ENCODE measurements at regions not wholly inside any gene's neighbourhood (a gene's known extent, or its start where the extent isn't known, plus 50 kb on each side); places are given as distances from the start of the nearest gene placed in this dataset.

- no peak for TF ChIP-seq CTCF (IDR thresholded peaks at IDR 0.05)
- Mint-ChIP-seq H3K27me3 (no peaks in the 10 kb centered on the region), H3K27ac (no peak overlapping the region), H3K9me3 (no peaks in the 10 kb centered on the region), H3K4me1 (ENCODE audit: low read depth) (peaks cover 46% of the 10 kb centered on the region), H3K36me3 (ENCODE audit: low read depth) (peaks cover 4% of the 10 kb centered on the region), H3K4me3 (no peak overlapping the region)
- H3K4me3 ChIP-seq (ENCODE audit: low read length), result no peak overlapping the region
- peaks cover 26% of the 10 kb centered on the region for H3K4me1 ChIP-seq (ENCODE audit: insufficient read depth, low read length)
- H3K27me3 ChIP-seq (ENCODE audit: control insufficient read depth in 1 of 2, insufficient read depth in 2 of 2, low read length in 2 of 2), result no peaks in the 10 kb centered on the region
- ChIA-PET POLR2A (interaction anchor here (0.7 to 4.9 kb wide), 4 partner anchors 12 to 285 kb away, joined by 3 to 70 read pairs (median 4); no protein-coding TSS in a partner anchor), CTCF (interaction anchor here (2.1 kb wide), 1 partner anchor 106 kb away, joined by 6 read pairs; no protein-coding TSS in a partner anchor)
- no peaks in the 10 kb centered on the region for H3K9me3 ChIP-seq (ENCODE audit: control insufficient read depth in 1 of 2, insufficient read depth in 1 of 2, low read length in 2 of 2)
- H3K36me3 ChIP-seq (ENCODE audit: insufficient read depth, low read length), result no peaks in the 10 kb centered on the region
- intact Hi-C loops (cut with DNase I, micrococcal nuclease), result loop anchor here in 1 of 2 experiments (10.0 kb wide), 1 partner anchor 123 kb away; no protein-coding TSS in a partner anchor
- ATAC-seq (ENCODE audit: poor library complexity), result no peak
- H3K27ac ChIP-seq (ENCODE audit: low read depth in 1 of 2, low read length in 2 of 2), result no peak overlapping the region
- no peak for DNase-seq
Observed at GRCh38 chr12:3991798-3992580, 118.8 kb upstream of the PARP11 start.

DNA sequence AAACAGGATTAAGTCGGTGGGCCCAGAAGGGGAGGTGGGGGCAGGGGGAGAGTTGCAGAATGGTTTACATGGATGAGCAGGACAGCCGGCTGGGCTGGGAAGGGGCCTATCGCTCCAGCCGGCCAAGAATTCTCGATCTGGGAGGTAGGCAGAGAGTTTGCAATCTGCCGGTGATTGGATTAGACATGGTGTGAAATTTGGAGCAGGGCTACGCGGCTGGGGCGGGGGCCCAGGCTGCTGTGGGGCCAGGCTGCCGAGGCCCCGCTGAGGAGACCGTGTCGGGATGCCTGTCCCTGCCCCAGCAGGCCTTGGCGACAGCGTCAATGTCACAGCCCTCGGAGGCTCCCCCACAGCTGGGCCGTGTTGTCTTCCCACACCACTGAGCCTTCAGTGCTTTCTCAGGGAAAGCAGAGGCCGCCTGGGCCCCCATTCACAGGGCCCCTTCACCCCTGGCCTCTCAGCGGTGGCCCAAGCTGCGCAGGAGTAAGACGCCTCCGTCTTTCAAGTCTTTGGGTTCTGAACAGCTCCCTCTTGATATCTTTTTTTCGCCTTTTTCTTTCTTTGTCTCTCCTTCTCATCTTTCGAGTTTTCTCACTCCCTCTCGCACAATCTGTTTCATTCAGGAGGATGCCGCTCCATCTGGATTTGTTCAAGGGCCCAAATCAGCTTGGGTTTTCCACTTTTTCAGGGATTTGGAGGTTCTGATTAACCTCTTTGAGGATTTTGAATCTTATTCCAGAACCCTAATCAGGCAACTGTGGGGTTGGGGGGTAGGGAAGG, 117.5 kb upstream of the PARP11 start:
- H3K9me3 Mint-ChIP-seq, result no peaks in the 10 kb centered on the region
- Histone ChIP-seq H3K27ac (ENCODE audit: low read depth in 1 of 2, low read length in 2 of 2) (no peak overlapping the region), H3K27me3 (ENCODE audit: control insufficient read depth in 1 of 2, insufficient read depth in 2 of 2, low read length in 2 of 2) (no peaks in the 10 kb centered on the region), H3K36me3 (ENCODE audit: insufficient read depth, low read length) (no peaks in the 10 kb centered on the region), H3K4me3 (ENCODE audit: low read length) (no peak overlapping the region), H3K4me1 (ENCODE audit: insufficient read depth, low read length) (peaks cover 22% of the 10 kb centered on the region), H3K9me3 (ENCODE audit: control insufficient read depth in 1 of 2, insufficient read depth in 1 of 2, low read length in 2 of 2) (no peaks in the 10 kb centered on the region)
- no peak overlapping the region for H3K4me3 Mint-ChIP-seq
- peaks cover 1% of the 10 kb centered on the region for H3K36me3 Mint-ChIP-seq (ENCODE audit: low read depth)
- no peaks in the 10 kb centered on the region for H3K27me3 Mint-ChIP-seq
- TF ChIP-seq CTCF (IDR thresholded peaks at IDR 0.05), result no peak
- DNase-seq (no peak), ATAC-seq (ENCODE audit: poor library complexity) (no peak)
- intact Hi-C loops (cut with DNase I, micrococcal nuclease), result loop anchor here in 1 of 2 experiments (10.0 kb wide), 1 partner anchor 124 kb away; no protein-coding TSS in a partner anchor
- CTCF ChIA-PET, result interaction anchor here (3.6 kb wide), 1 partner anchor 105 kb away, joined by 14 read pairs; no protein-coding TSS in a partner anchor
- no peak overlapping the region for H3K27ac Mint-ChIP-seq
- POLR2A ChIA-PET, result interaction anchor here (3.1 to 4.9 kb wide), 4 partner anchors 16 to 284 kb away, joined by 15 to 70 read pairs (median 40); partner anchors contain the start of gene CCND2
- peaks cover 37% of the 10 kb centered on the region for H3K4me1 Mint-ChIP-seq (ENCODE audit: low read depth)

- intact Hi-C loops (cut with DNase I, micrococcal nuclease), result no loop called here
Observed at GRCh38 chr12:3989218-3989550, 116.0 kb upstream of the PARP11 start.

More at GRCh38 chr12:3989218-3989550, 116.0 kb upstream of the PARP11 start:
- H3K4me1 Mint-ChIP-seq (ENCODE audit: low read depth), result peaks cover 36% of the 10 kb centered on the region
- H3K9me3 Mint-ChIP-seq, result no peaks in the 10 kb centered on the region
- ATAC-seq (ENCODE audit: poor library complexity) (no peak), DNase-seq (no peak)
- H3K27me3 Mint-ChIP-seq, result no peaks in the 10 kb centered on the region
- TF ChIP-seq CTCF (IDR thresholded peaks at IDR 0.05), result no peak
- H3K27me3 ChIP-seq (ENCODE audit: control insufficient read depth in 1 of 2, insufficient read depth in 2 of 2, low read length in 2 of 2), result no peaks in the 10 kb centered on the region
- H3K4me3 ChIP-seq (ENCODE audit: low read length), result no peak overlapping the region
- ChIA-PET POLR2A (interaction anchor here (0.8 to 4.9 kb wide), 17 partner anchors 9 to 294 kb away, joined by 3 to 70 read pairs (median 7); partner anchors contain the start of genes CCND2 and PARP11), CTCF (interaction anchor here (1.2 to 3.6 kb wide), 5 partner anchors 15 to 288 kb away, joined by 3 to 14 read pairs (median 5); no protein-coding TSS in a partner anchor)
- no peaks in the 10 kb centered on the region for H3K36me3 ChIP-seq (ENCODE audit: insufficient read depth, low read length)
- H3K4me1 ChIP-seq (ENCODE audit: insufficient read depth, low read length), result peaks cover 22% of the 10 kb centered on the region
- peak overlapping the region; percentile 84 for H3K27ac Mint-ChIP-seq
- H3K9me3 ChIP-seq (ENCODE audit: control insufficient read depth in 1 of 2, insufficient read depth in 1 of 2, low read length in 2 of 2), result peaks cover 0 to 4% of the 10 kb centered on the region in 2 experiments
- no peak overlapping the region for H3K4me3 Mint-ChIP-seq
- H3K27ac ChIP-seq (ENCODE audit: low read depth in 1 of 2, low read length in 2 of 2), result peak overlapping the region; percentile 43 to 55
- no peaks in the 10 kb centered on the region for H3K36me3 Mint-ChIP-seq (ENCODE audit: low read depth)
